OCI-LY1 (cell line): ENCODE measurements at regions not wholly inside any gene's neighbourhood (a gene's known extent, or its start where the extent isn't known, plus 50 kb on each side); places are given as distances from the start of the nearest gene placed in this dataset.

Source experiments
- CTCF ChIP-seq: fragments of 200-600 bp; sonication (generic), shearing (Covaris generic); IDR thresholded peaks from 2 replicates; pipeline ENCODE4 v1.5.1; 2017; ENCODE audit warnings: mild to moderate bottlenecking, antibody characterized with exemption, low read length, moderate library complexity, mixed read lengths
- EZH2 ChIP-seq: fragments of 200-600 bp; sonication (generic), shearing (Covaris generic); IDR thresholded peaks from 2 replicates; pipeline ENCODE4 v1.8.0; 2017; ENCODE audit warnings: borderline replicate concordance, mixed run types, mild to moderate bottlenecking, antibody characterized with exemption, low read length, moderate library complexity, mixed read lengths

DNA sequence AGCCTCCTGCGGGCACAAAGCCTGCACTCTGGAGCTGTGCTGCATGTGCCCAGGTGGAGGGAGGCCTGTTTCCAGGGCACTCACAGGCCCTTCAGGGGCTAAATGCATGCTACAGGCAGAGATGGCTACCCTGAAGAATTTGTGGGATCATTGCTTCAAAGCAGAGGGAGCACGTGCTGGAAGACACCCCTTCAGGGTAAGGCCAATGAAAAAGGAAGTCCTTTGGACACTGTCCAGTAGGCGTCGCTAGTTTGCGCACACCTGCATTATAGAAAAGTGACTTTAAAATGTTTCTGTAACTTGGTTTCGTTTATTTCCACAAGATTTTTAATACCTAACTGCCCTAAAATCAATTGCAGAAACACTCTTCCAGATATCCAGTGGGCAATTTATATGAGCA is 325.3 kb downstream of the ZNF516 start:
- TF ChIP-seq CTCF: peak; percentile 41
- TF ChIP-seq EZH2: no peak
